A549 (cell line): ENCODE measurements at regions not wholly inside any gene's neighbourhood (a gene's known extent, or its start where the extent isn't known, plus 50 kb on each side); places are given as distances from the start of the nearest gene placed in this dataset.

Experiments
- ATAC-seq, 2 experiments: fragments of 200-7000 bp in 1 of 2; fragments of >200 bp in 1 of 2; cut with Nextera tagmentation in 1 of 2; cut with Tn5 transposase in 1 of 2; 3 replicates each; pipeline versions ENCODE4 v1.8.0 to v1.9.1; 2018 to 2020; ENCODE audit warnings: mild to moderate bottlenecking in 1 of 2, moderate library complexity in 1 of 2
- CTCF ChIA-PET: fragments of 300-600 bp; sonication (Branson Sonifier 250); formaldehyde crosslinking; extraction: SDS; loops from one replicate; lab custom pipeline; 2021; ENCODE audit warnings: antibody characterized with exemption, inconsistent platforms; lab: Yijun Ruan, JAX
- POLR2A ChIA-PET: fragments of 350-600 bp; formaldehyde crosslinking; extraction: SDS; loops from one replicate; lab custom pipeline; 2021; ENCODE audit warnings: antibody characterized with exemption, inconsistent platforms; lab: Yijun Ruan, JAX
- DNase-seq, 2 experiments: peaks; one replicate each; pipeline versions ENCODE4 v3.0.0 to v3.0.0-alpha.2; 2011 to 2016; ENCODE audit warnings: low read depth in 1 of 2, low spot score in 1 of 2
- FAIRE-seq: peaks from 2 replicates; lab custom pipeline; 2011; peaks lifted over from hg19 to GRCh38; lab: Jason Lieb, UNC
- H3K27ac ChIP-seq, 2 experiments: fragments of >200 bp; sonication (Bioruptor Twin); formaldehyde crosslinking; 3 replicates each; pipeline ENCODE4 v1.5.1; 2016 to 2017
- H3K4me1 ChIP-seq: fragments of >200 bp; sonication (Bioruptor Twin); formaldehyde crosslinking; 3 replicates; pipeline ENCODE4 v1.6.1; 2016
- H3K4me2 ChIP-seq: fragments of >200 bp; sonication (Bioruptor Twin); formaldehyde crosslinking; 3 replicates; pipeline ENCODE4 v1.6.1; 2016
- H3K4me3 ChIP-seq: fragments of >200 bp; sonication (Bioruptor Twin); formaldehyde crosslinking; 3 replicates; pipeline ENCODE4 v1.5.1; 2016
- H3K9me3 ChIP-seq: fragments of >200 bp; sonication (Bioruptor Twin); formaldehyde crosslinking; 3 replicates; pipeline ENCODE4 v1.6.1; 2016
- CBX2 ChIP-seq: fragments of 200-600 bp; sonication (generic); IDR thresholded peaks from 2 replicates; pipeline ENCODE4 v1.6.1; 2016; ENCODE audit warnings: low read depth, mild to moderate bottlenecking, borderline replicate concordance
- CBX8 ChIP-seq: fragments of 200-600 bp; sonication (generic); IDR thresholded peaks from 2 replicates; pipeline ENCODE4 v1.6.1; 2016
- EHF ChIP-seq: fragments of 250-450 bp; sonication (Bioruptor Pico); IDR thresholded peaks from 2 replicates; pipeline ENCODE4 v1.5.0; 2020; ENCODE audit warnings: mild to moderate bottlenecking
- FOSB ChIP-seq: fragments of 250-450 bp; sonication (Bioruptor Pico); IDR thresholded peaks from 2 replicates; pipeline ENCODE4 v1.5.0; 2020; ENCODE audit warnings: mild to moderate bottlenecking, moderate library complexity
- FOSL2 ChIP-seq, 2 experiments: fragments of 450-650 bp in 1 of 2; fragments of >200 bp in 1 of 2; sonication (Bioruptor Twin) in 1 of 2; formaldehyde crosslinking; IDR thresholded peaks; 2 replicates each; pipeline versions ENCODE4 v1.5.0 to v1.6.1; 2016 to 2020; ENCODE audit warnings: mild to moderate bottlenecking in 1 of 2, moderate library complexity in 1 of 2
- HDAC2 ChIP-seq: fragments of 200-600 bp; sonication (generic); IDR thresholded peaks from 2 replicates; pipeline ENCODE4 v1.6.1; 2016
- HEYL ChIP-seq: fragments of 250-450 bp; sonication (Bioruptor Pico); IDR thresholded peaks from 2 replicates; pipeline ENCODE4 v1.8.0; 2021; ENCODE audit warnings: mild to moderate bottlenecking, moderate library complexity
- JUN ChIP-seq, 2 experiments: fragments of >200 bp; sonication (Bioruptor Twin); formaldehyde crosslinking; IDR thresholded peaks; 2 replicates in 1 of 2; 3 replicates in 1 of 2; pipeline ENCODE4 v1.6.1; 2016 to 2017
- KDM1A ChIP-seq: fragments of 200-600 bp; sonication (generic); IDR thresholded peaks from 2 replicates; pipeline ENCODE4 v1.6.1; 2016; ENCODE audit warnings: low read depth, mild to moderate bottlenecking
- NPAS2 ChIP-seq: fragments of 250-450 bp; sonication (Bioruptor Pico); IDR thresholded peaks from 2 replicates; pipeline ENCODE4 v1.8.0; 2022; ENCODE audit warnings: mild to moderate bottlenecking, moderate library complexity, borderline replicate concordance
- RAD21 ChIP-seq, 2 experiments: fragments of >200 bp in 1 of 2; sonication (Bioruptor Twin) in 1 of 2; formaldehyde crosslinking in 1 of 2; IDR thresholded peaks in 1 of 2; conservative IDR thresholded peaks in 1 of 2; 2 replicates in 1 of 2; 3 replicates in 1 of 2; pipeline ENCODE4 v1.6.1; 2012 to 2018; ENCODE audit warnings: inconsistent platforms in 1 of 2
- RCOR1 ChIP-seq: fragments of 150-350 bp; IDR thresholded peaks from 2 replicates; pipeline ENCODE4 v1.6.1; 2014; ENCODE audit warnings: antibody characterized with exemption, low read length, low read depth
- RFX5 ChIP-seq: fragments of 450-650 bp; IDR thresholded peaks from 2 replicates; pipeline ENCODE4 v1.7.1; 2014; ENCODE audit warnings: antibody characterized with exemption, mild to moderate bottlenecking, moderate library complexity
- RNF2 ChIP-seq: fragments of 200-600 bp; sonication (generic); IDR thresholded peaks from 2 replicates; pipeline ENCODE4 v1.6.1; 2016; ENCODE audit warnings: low read depth, mild to moderate bottlenecking, antibody characterized with exemption, moderate library complexity, borderline replicate concordance
- SMC3 ChIP-seq: fragments of >200 bp; sonication (Bioruptor Twin); formaldehyde crosslinking; IDR thresholded peaks from 3 replicates; pipeline ENCODE4 v1.6.1; 2018; ENCODE audit warnings: inconsistent platforms
- ZFP36 ChIP-seq: fragments of 450-650 bp; IDR thresholded peaks from 2 replicates; pipeline ENCODE4 v1.6.1; 2014; ENCODE audit warnings: borderline replicate concordance; ENCODE audit not compliant: partially characterized antibody
- ZNF302 ChIP-seq: fragments of 250-450 bp; sonication (Bioruptor Pico); IDR thresholded peaks from 2 replicates; pipeline ENCODE4 v1.9.0; 2021; ENCODE audit warnings: inconsistent platforms, mild to moderate bottlenecking, moderate library complexity
- WGBS: methylation state at CpG from one replicate; pipeline ENCODE4 v1.1.6; 2017; ENCODE audit errors: missing lambda C conversion rate; 5-methylcytosine and 5-hydroxymethylcytosine counted together
- TF ChIP-seq, protein P1 (sequence below): fragments of 450-650 bp; IDR thresholded peaks from 2 replicates; pipeline ENCODE4 v1.6.1; 2014; ENCODE audit warnings: antibody characterized with exemption
- TF ChIP-seq, protein P2 (sequence below): IDR thresholded peaks from 2 replicates; pipeline ENCODE4 v1.6.1; 2012
- TF ChIP-seq, protein P3 (sequence below): IDR thresholded peaks from 2 replicates; pipeline ENCODE4 v1.6.1; 2012

DNA sequence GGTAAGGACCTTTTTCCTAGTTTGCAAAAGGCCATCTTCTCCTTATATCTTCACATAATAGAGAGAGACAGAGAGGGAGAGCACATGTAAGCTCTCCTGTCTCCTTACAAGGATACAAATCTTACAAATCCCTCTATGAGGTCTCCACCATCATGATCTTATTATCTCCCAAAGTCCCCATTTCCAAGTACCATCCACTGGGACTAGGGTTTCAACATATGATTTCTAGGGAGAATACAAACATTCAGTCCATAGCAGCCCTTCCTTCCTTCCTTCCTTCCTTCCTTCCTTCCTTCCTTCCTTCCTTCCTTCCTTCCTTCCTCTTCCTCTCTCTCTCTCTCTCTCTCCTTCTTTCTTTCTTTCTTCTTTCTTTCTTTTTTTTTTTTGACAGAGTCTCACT lies 1132.9 kb upstream of the WWC1 start:
- DNase-seq: no peak
- TF ChIP-seq HEYL (CRISPR knock-in tag) (no peak), ZFP36 (no peak), FOSL2 (IDR thresholded peaks at IDR 0.05) (no peak), FOSL2 (CRISPR knock-in tag; IDR thresholded peaks at IDR 0.05) (no peak), HDAC2 (no peak), RNF2 (no peak), NPAS2 (CRISPR knock-in tag) (no peak), CBX2 (no peak)
- TF ChIP-seq, protein P1, sequence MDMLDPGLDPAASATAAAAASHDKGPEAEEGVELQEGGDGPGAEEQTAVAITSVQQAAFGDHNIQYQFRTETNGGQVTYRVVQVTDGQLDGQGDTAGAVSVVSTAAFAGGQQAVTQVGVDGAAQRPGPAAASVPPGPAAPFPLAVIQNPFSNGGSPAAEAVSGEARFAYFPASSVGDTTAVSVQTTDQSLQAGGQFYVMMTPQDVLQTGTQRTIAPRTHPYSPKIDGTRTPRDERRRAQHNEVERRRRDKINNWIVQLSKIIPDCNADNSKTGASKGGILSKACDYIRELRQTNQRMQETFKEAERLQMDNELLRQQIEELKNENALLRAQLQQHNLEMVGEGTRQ: no peak
- TF ChIP-seq, protein P2, sequence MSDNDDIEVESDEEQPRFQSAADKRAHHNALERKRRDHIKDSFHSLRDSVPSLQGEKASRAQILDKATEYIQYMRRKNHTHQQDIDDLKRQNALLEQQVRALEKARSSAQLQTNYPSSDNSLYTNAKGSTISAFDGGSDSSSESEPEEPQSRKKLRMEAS: no peak
- no peak overlapping the region for H3K4me2 ChIP-seq
- ChIA-PET POLR2A (no interaction called here), CTCF (no interaction called here)
- ATAC-seq: no peak
- no peak for FAIRE-seq
- H3K4me3 ChIP-seq: no peak overlapping the region
- no peak overlapping the region for H3K27ac ChIP-seq
- H3K4me1 ChIP-seq: no peaks in the 10 kb centered on the region
- no peaks in the 10 kb centered on the region for H3K9me3 ChIP-seq

DNA sequence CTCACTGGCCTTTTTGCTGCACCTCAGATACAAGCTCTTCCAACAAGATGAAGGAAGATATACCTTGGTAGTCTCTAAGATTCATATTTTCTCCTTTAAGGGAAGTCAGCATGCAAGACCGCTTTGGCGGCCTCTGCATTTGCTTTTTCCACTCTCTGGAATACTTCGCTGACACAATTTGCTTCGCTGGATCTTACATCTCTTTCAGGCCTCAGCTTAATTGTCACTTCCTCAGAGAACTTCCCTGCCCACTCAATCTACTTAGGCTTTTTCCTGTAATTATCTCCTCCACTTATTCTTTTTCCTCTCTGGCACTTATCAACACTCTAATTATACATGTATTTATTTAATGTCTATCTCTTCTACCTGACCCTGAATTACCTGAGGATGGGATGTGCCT lies 1131.1 kb upstream of the WWC1 start:
- ChIA-PET CTCF (no interaction called here), POLR2A (no interaction called here)
- no peak overlapping the region for H3K4me3 ChIP-seq
- TF ChIP-seq ZNF302 (CRISPR knock-in tag) (no peak), RCOR1 (no peak), JUN (IDR thresholded peaks at IDR 0.05) (no peak), EHF (CRISPR knock-in tag) (no peak), KDM1A (no peak)
- TF ChIP-seq, protein P3, sequence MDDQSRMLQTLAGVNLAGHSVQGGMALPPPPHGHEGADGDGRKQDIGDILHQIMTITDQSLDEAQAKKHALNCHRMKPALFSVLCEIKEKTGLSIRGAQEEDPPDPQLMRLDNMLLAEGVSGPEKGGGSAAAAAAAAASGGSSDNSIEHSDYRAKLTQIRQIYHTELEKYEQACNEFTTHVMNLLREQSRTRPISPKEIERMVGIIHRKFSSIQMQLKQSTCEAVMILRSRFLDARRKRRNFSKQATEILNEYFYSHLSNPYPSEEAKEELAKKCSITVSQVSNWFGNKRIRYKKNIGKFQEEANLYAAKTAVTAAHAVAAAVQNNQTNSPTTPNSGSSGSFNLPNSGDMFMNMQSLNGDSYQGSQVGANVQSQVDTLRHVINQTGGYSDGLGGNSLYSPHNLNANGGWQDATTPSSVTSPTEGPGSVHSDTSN: no peak
- 49% methylated on average over 4 of the region's 4 CpGs for WGBS
- no peaks in the 10 kb centered on the region for H3K4me1 ChIP-seq
- H3K9me3 ChIP-seq: no peaks in the 10 kb centered on the region
- no peak overlapping the region for H3K27ac ChIP-seq
- ATAC-seq (no peak), DNase-seq (no peak), FAIRE-seq (no peak)
- H3K4me2 ChIP-seq: no peak overlapping the region

DNA sequence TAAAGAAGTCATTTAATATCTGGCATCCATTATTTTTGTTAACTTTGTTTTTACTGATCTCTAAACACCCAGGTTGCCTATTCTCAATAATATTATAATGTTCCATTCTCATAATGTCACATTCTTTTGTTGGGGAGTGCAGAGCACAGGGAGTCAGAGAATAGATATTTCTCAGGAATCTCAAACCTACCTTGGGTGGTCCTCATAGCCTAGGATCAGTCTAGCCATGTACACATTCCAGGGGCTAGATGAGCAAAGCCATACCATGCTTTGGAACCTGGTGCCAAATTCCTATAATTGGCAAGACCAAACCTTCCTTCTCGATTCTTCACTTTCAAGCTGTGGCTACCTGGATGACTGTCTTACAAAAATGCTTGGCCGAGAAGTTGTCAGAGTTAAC lies 1124.7 kb upstream of the WWC1 start:
- ATAC-seq (no peak), FAIRE-seq (no peak)
- WGBS: 0% methylated on average over 2 of the region's 2 CpGs
- POLR2A ChIA-PET: no interaction called here
- H3K9me3 ChIP-seq: no peaks in the 10 kb centered on the region
- no peaks in the 10 kb centered on the region for H3K4me1 ChIP-seq
- no peak overlapping the region for H3K4me3 ChIP-seq
- no peak overlapping the region for H3K27ac ChIP-seq
- H3K4me2 ChIP-seq: no peak overlapping the region
- TF ChIP-seq, protein P3: no peak
- TF ChIP-seq RAD21 (conservative IDR thresholded peaks at IDR 0.05 in 1 of 2, IDR thresholded peaks at IDR 0.05 in 1 of 2) (no peak), RFX5 (no peak), FOSB (CRISPR knock-in tag) (no peak), SMC3 (no peak), CBX8 (no peak), ZNF302 (CRISPR knock-in tag) (no peak)
- TF ChIP-seq, protein P2: no peak
- TF ChIP-seq, all 56 proteins: peak for 0
- no peak for DNase-seq
- CTCF ChIA-PET: no interaction called here
